G401 (cell line): ENCODE measurements at regions not wholly inside any gene's neighbourhood (a gene's known extent, or its start where the extent isn't known, plus 50 kb on each side); places are given as distances from the start of the nearest gene placed in this dataset.
A peak's percentile ranks its signal among the peaks of the same experiment; 100 is the strongest.
"Not testable (repeated sequence)": the region's sequence is repeated elsewhere in the genome, so short reads cannot be mapped to it uniquely, and the experiment has no call there.

Source experiments
- DNase-seq: peaks from one replicate; pipeline ENCODE4 v3.0.0-alpha.2; 2015; ENCODE audit warnings: low spot score
- in situ Hi-C: cut with HindIII; loops from 2 replicates; pipeline ENCODE4 v1.10.0; 2016; ENCODE audit warnings: low sequenced_read_pairs, mixed read lengths

GRCh38 chr1:199221371-199222150, 582.7 kb downstream of the PTPRC start:
- no peak for DNase-seq
- in situ Hi-C loops, result no loop called here

DNA sequence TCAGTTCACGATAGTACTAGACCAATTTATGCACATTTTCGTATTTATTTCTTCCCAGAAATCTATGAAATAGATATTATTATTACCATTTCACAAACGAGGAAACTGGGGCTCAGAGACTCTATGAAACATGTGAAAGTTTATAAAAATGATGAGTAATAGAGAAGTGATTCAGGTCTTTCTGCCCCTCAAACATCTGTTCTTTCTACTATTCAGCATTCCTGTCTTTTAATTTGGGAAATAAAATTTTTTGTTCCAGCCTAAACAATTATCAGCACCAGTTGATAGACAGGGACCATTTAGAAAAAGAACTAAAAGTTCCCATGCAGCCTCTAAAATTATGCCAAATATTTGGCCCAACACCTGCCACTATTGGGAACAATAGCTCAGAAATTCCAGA, 585.1 kb downstream of the PTPRC start:
- in situ Hi-C loops, result no loop called here
- no peak for DNase-seq

DNA sequence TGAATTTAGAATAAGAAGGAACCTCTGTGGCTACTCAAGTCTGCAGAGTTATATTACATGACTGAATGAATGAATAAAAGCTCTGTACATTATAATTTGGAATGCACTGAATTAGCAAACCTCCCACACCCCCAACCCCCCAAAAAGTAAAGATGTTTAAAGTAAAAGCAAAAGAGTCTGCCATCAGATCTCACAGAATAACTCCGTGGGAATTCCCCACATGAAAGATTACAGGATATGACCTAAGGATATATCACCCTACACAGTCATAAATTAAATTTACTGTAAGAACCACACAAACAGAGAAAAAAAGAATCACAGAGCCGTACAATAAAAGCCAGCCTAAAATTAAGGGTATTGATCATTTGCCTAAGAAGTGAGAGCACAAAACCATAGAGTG, 587.3 kb downstream of the PTPRC start:
- DNase-seq, result no peak
- in situ Hi-C loops, result no loop called here

GRCh38 chr1:199242147-199242546, 603.3 kb downstream of the PTPRC start:
- no peak for DNase-seq
- in situ Hi-C loops, result no loop called here

DNA sequence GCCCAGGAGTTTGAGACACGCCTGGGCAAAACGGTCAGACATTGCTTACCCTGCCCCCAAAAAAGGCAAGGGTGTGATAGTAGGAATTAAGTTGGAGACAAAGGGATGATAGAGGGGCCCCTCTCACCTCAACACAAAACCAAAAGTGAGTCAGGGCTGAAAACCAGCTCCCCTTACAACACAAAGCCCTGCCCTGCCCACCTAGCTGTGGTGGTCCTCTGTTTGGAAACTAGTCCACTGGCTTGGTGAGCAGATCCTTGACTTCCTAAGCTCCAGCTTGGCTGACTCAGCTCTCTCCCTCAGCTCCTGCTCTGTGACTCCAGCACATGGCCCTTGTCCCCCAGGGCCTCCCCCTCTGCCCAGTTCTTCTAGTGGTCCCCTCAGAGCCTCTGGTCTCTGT, 603.8 kb downstream of the PTPRC start:
- in situ Hi-C loops, result no loop called here
- DNase-seq, result no peak

DNA sequence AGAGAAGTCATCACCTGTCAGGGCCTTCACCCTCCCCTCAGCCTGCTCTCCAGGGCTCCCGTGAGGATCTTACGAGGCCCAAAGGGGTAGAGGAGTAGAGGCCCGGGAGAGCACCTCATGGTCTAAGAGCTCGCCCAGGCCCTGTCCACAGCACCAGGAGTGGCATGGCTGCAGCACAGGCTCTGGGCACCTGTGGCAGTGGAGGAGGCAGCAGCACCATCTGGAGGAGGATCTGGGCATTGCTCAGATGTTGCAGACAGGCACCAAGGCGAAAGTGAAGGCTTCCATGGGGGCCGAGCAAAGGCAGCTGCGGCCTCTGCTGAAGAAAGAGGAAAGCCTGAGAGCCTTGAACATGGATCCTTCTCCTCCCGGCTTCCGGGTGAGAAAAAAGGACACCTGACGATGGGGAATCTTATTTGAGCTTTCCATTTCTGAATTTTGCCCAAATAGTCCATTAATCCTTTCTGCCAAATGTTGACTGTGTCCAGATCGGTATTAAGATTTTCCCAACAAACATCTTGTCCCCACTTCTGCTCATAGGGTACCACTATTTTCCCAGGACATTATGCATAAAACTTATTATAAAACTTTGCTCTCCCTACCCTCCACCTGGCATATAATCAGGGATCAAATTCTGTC, 604.7 kb downstream of the PTPRC start:
- DNase-seq, result no peak
- in situ Hi-C loops, result no loop called here

- no peak for DNase-seq
- in situ Hi-C loops, result no loop called here
These were observed 607.1 kb downstream of the PTPRC start for GRCh38 chr1:199245946-199246345.

- in situ Hi-C loops, result no loop called here
- no peak for DNase-seq
These were observed 607.9 kb downstream of the PTPRC start for GRCh38 chr1:199246716-199247115.

- in situ Hi-C loops, result no loop called here
- DNase-seq, result no peak
These were observed 609.1 kb downstream of the PTPRC start for GRCh38 chr1:199247891-199248290.

- not testable (repeated sequence) for DNase-seq
These were observed 615.2 kb downstream of the PTPRC start for GRCh38 chr1:199254040-199254439.

GRCh38 chr1:199261328-199261727, 622.5 kb downstream of the PTPRC start:
- no peak for DNase-seq
- in situ Hi-C loops, result no loop called here

More at GRCh38 chr1:199254040-199254439, 615.2 kb downstream of the PTPRC start:
- in situ Hi-C loops, result not testable (repeated sequence)

DNA sequence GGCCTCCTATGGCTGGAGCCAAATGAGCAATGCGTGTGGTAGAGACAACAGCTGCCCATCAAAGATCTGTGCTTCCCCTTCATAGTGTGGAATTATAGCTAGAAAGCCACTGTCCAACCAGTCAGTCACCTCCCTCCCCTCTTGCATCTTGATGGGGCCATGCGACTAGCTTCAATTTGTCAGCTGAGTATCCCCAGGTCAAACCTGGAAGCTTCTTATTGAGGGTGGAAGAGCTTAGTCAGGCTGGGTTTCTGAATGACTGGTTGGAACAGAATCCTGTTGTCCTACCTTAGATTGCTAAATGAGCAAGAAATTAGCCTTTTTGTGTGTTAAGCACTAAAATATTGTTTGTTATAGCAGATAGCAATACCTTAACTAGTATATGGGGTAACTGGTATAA, 625.4 kb downstream of the PTPRC start:
- in situ Hi-C loops, result no loop called here
- no peak for DNase-seq

DNA sequence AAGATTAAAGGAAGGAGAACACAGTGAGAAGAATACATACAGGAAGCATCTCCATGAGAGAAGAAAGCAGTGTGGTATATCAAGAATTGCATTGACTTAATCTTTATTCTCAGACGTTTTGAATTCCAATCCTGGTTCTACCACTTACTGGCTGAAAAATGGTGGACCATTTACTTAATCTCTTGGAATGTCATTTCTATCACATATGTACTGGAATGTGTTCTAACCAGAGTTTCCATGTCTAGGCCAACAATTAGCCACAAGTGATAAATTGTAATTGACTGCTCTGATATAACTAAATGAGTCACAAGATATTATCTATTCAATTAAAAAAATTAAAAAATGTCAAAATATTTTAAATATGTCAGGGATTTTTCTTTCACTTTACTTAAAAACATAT, 626.1 kb downstream of the PTPRC start:
- in situ Hi-C loops, result no loop called here
- DNase-seq, result no peak

DNA sequence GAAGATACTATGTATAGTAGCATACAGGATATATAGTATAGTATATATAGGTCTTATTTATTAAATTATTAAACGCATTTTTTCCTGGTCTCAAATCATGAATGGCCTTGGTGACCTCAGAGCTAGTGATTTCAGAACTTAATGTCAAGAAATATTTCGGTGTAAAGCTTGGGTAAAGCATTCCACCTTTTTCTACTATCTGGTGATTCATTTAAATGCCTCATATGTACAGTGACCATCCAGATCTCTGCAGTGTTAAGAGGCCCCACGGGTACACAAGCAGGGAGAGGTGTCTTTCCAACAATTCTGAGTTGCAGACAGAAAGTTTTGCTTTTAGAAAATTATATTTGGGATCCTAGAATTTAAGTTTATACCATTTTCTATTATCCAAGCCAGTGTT, 626.5 kb downstream of the PTPRC start:
- DNase-seq, result no peak
- in situ Hi-C loops, result no loop called here

- in situ Hi-C loops, result no loop called here
- no peak for DNase-seq
These were observed 630.4 kb downstream of the PTPRC start for GRCh38 chr1:199269241-199269640.

- no peak for DNase-seq
- in situ Hi-C loops, result no loop called here
These were observed 633.3 kb downstream of the PTPRC start for GRCh38 chr1:199272139-199272544.

- in situ Hi-C loops, result no loop called here
- DNase-seq, result peak; percentile 77
These were observed 633.8 kb downstream of the PTPRC start for GRCh38 chr1:199272628-199273086.

- in situ Hi-C loops, result no loop called here
These were observed 635.1 kb downstream of the PTPRC start for GRCh38 chr1:199273837-199274379.

DNA sequence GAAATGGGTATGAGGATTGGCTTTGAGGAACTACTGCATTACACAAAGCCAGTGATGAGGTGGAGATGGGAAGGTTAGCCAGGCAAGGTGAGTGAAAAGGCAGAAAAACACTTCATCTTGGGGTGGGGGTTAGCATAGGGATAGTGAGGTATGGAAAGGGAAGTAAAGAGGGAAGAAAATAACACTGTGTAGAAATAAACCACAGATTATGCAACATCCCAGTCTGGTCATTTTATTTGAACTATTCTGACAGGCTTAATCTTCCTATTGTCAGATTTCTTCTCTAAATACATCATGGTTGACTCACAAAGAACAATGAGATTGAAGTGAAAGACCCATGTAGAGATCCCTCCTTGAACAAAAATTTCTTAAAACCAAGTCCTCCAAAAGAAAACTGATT, 640.2 kb downstream of the PTPRC start:
- in situ Hi-C loops, result no loop called here

More at GRCh38 chr1:199273837-199274379, 635.1 kb downstream of the PTPRC start:
- DNase-seq, result peak; percentile 98

GRCh38 chr1:199279872-199280645, 641.2 kb downstream of the PTPRC start:
- in situ Hi-C loops, result no loop called here
- DNase-seq, result no peak

More for the DNA sequence above, 640.2 kb downstream of the PTPRC start:
- no peak for DNase-seq
